Stimulated activated CD4-positive, alpha-beta T cell treated with anti-CD3 and anti-CD28 coated beads, TNF-alpha, amount 100 ng/mL, for 4 hours (primary cell): ENCODE measurements at regions not wholly inside any gene's neighbourhood (a gene's known extent, or its start where the extent isn't known, plus 50 kb on each side); places are given as distances from the start of the nearest gene placed in this dataset.
"Not testable (repeated sequence)": the region's sequence is repeated elsewhere in the genome, so short reads cannot be mapped to it uniquely, and the experiment has no call there.

Experiments
- DNase-seq, 3 experiments: peaks; one replicate each; pipeline ENCODE4 v3.0.0-alpha.2; 2020; ENCODE audit warnings: low read depth in 3 of 3

GRCh38 chr20:47931443-47931842 is 146.2 kb upstream of the SULF2 start:
- no peak for DNase-seq

GRCh38 chr20:47931002-47931401 is 145.7 kb upstream of the SULF2 start:
- DNase-seq: no peak

- no peak for DNase-seq
Observed at GRCh38 chr20:47929368-47930115, 144.3 kb upstream of the SULF2 start.

- DNase-seq: no peak
Observed at GRCh38 chr20:47927944-47928343, 142.7 kb upstream of the SULF2 start.

- DNase-seq: no peak
Observed at GRCh38 chr20:47927385-47927851, 142.1 kb upstream of the SULF2 start.

- no peak for DNase-seq
Observed at GRCh38 chr20:47926731-47927130, 141.4 kb upstream of the SULF2 start.

- DNase-seq: no peak
Observed at GRCh38 chr20:47925593-47925992, 140.3 kb upstream of the SULF2 start.

GRCh38 chr20:47922269-47922668 is 137.0 kb upstream of the SULF2 start:
- DNase-seq: no peak

GRCh38 chr20:47921829-47922228 is 136.5 kb upstream of the SULF2 start:
- not testable (repeated sequence) for DNase-seq

GRCh38 chr20:47921408-47921807 is 136.1 kb upstream of the SULF2 start:
- no peak for DNase-seq

GRCh38 chr20:47917549-47918070 is 132.3 kb upstream of the SULF2 start:
- no peak for DNase-seq

- DNase-seq: no peak
Observed at GRCh38 chr20:47915495-47915894, 130.2 kb upstream of the SULF2 start.

- no peak for DNase-seq
Observed at GRCh38 chr20:47914792-47915191, 129.5 kb upstream of the SULF2 start.

- DNase-seq: not testable (repeated sequence)
Observed at GRCh38 chr20:47912786-47913501, 127.7 kb upstream of the SULF2 start.

GRCh38 chr20:47912165-47912564 is 126.9 kb upstream of the SULF2 start:
- not testable (repeated sequence) for DNase-seq

- not testable (repeated sequence) for DNase-seq
Observed at GRCh38 chr20:47909696-47910369, 124.6 kb upstream of the SULF2 start.

GRCh38 chr20:47908361-47909035 is 123.2 kb upstream of the SULF2 start:
- DNase-seq: not testable (repeated sequence)

- not testable (repeated sequence) for DNase-seq
Observed at GRCh38 chr20:47907951-47908350, 122.7 kb upstream of the SULF2 start.

- DNase-seq: no peak
Observed at GRCh38 chr20:47907031-47907675, 121.9 kb upstream of the SULF2 start.

GRCh38 chr20:47906348-47906660 is 121.0 kb upstream of the SULF2 start:
- no peak for DNase-seq

GRCh38 chr20:47905628-47906347 is 120.5 kb upstream of the SULF2 start:
- DNase-seq: no peak
